ENCODE measurements at regions not wholly inside any gene's neighbourhood (a gene's known extent, or its start where the extent isn't known, plus 50 kb on each side); places are given as distances from the start of the nearest gene placed in this dataset.
"Not testable (repeated sequence)": the region's sequence is repeated elsewhere in the genome, so short reads cannot be mapped to it uniquely, and the experiment has no call there.

GRCh38 chr9:80489329-80489728 lies 917.6 kb downstream of the TLE4 start:
- no peak for TF ChIP-seq CTCF (IDR thresholded peaks at IDR 0.05; ENCODE audit: low read depth, low read length)
- no peak for DNase-seq (ENCODE audit: extremely low read depth, low read depth)

GRCh38 chr9:80485420-80486250 lies 913.9 kb downstream of the TLE4 start:
- no peak for TF ChIP-seq CTCF (IDR thresholded peaks at IDR 0.05; ENCODE audit: low read depth, low read length)
- DNase-seq (ENCODE audit: extremely low read depth, low read depth), result no peak

- DNase-seq (ENCODE audit: extremely low read depth, low read depth), result not testable (repeated sequence)
These were observed 910.5 kb downstream of the TLE4 start for GRCh38 chr9:80482251-80482650.

- no peak for TF ChIP-seq CTCF (IDR thresholded peaks at IDR 0.05; ENCODE audit: low read depth, low read length)
These were observed 895.9 kb downstream of the TLE4 start for GRCh38 chr9:80467632-80468031.

GRCh38 chr9:80465556-80465955 lies 893.8 kb downstream of the TLE4 start:
- DNase-seq (ENCODE audit: extremely low read depth, low read depth), result no peak
- no peak for TF ChIP-seq CTCF (IDR thresholded peaks at IDR 0.05; ENCODE audit: low read depth, low read length)

More at GRCh38 chr9:80467632-80468031, 895.9 kb downstream of the TLE4 start:
- no peak for DNase-seq (ENCODE audit: extremely low read depth, low read depth)

- DNase-seq (ENCODE audit: extremely low read depth, low read depth), result no peak
- TF ChIP-seq CTCF (IDR thresholded peaks at IDR 0.05; ENCODE audit: low read depth, low read length), result no peak
These were observed 877.7 kb downstream of the TLE4 start for GRCh38 chr9:80449513-80449912.

GRCh38 chr9:80448996-80449395 lies 877.2 kb downstream of the TLE4 start:
- no peak for DNase-seq (ENCODE audit: extremely low read depth, low read depth)

More at GRCh38 chr9:80448996-80449395, 877.2 kb downstream of the TLE4 start:
- TF ChIP-seq CTCF (IDR thresholded peaks at IDR 0.05; ENCODE audit: low read depth, low read length), result no peak

Data from AG09319 (cell line).